ENCODE measurements at regions not wholly inside any gene's neighbourhood (a gene's known extent, or its start where the extent isn't known, plus 50 kb on each side); places are given as distances from the start of the nearest gene placed in this dataset.
"Not testable (repeated sequence)": the region's sequence is repeated elsewhere in the genome, so short reads cannot be mapped to it uniquely, and the experiment has no call there.

GRCh38 chr22:49347376-49347775 is 480.3 kb downstream of the BRD1 start:
- in situ Hi-C loops (cut with HindIII; ENCODE audit: low pct_unique_long_range_greater_than_20kb, low sequenced_read_pairs): no loop called here
- DNase-seq (ENCODE audit: low read depth, low spot score): no peak

GRCh38 chr22:49345896-49346295 is 481.8 kb downstream of the BRD1 start:
- in situ Hi-C loops (cut with HindIII; ENCODE audit: low pct_unique_long_range_greater_than_20kb, low sequenced_read_pairs): no loop called here
- no peak for DNase-seq (ENCODE audit: low read depth, low spot score)

- in situ Hi-C loops (cut with HindIII; ENCODE audit: low pct_unique_long_range_greater_than_20kb, low sequenced_read_pairs): no loop called here
- no peak for DNase-seq (ENCODE audit: low read depth, low spot score)
Measured at GRCh38 chr22:49344656-49345055, 483.0 kb downstream of the BRD1 start.

- in situ Hi-C loops (cut with HindIII; ENCODE audit: low pct_unique_long_range_greater_than_20kb, low sequenced_read_pairs): no loop called here
- no peak for DNase-seq (ENCODE audit: low read depth, low spot score)
Measured at GRCh38 chr22:49344161-49344560, 483.5 kb downstream of the BRD1 start.

- in situ Hi-C loops (cut with HindIII; ENCODE audit: low pct_unique_long_range_greater_than_20kb, low sequenced_read_pairs): no loop called here
- DNase-seq (ENCODE audit: low read depth, low spot score): no peak
Measured at GRCh38 chr22:49340406-49340805, 487.3 kb downstream of the BRD1 start.

- not testable (repeated sequence) for DNase-seq (ENCODE audit: low read depth, low spot score)
Measured at GRCh38 chr22:49336483-49336882, 491.2 kb downstream of the BRD1 start.

GRCh38 chr22:49334976-49335375 is 492.7 kb downstream of the BRD1 start:
- in situ Hi-C loops (cut with HindIII; ENCODE audit: low pct_unique_long_range_greater_than_20kb, low sequenced_read_pairs): no loop called here
- no peak for DNase-seq (ENCODE audit: low read depth, low spot score)

More at GRCh38 chr22:49336483-49336882, 491.2 kb downstream of the BRD1 start:
- in situ Hi-C loops (cut with HindIII; ENCODE audit: low pct_unique_long_range_greater_than_20kb, low sequenced_read_pairs): not testable (repeated sequence)

GRCh38 chr22:49334449-49334789 is 493.3 kb downstream of the BRD1 start:
- in situ Hi-C loops (cut with HindIII; ENCODE audit: low pct_unique_long_range_greater_than_20kb, low sequenced_read_pairs): no loop called here
- no peak for DNase-seq (ENCODE audit: low read depth, low spot score)

GRCh38 chr22:49333206-49333605 is 494.5 kb downstream of the BRD1 start:
- no peak for DNase-seq (ENCODE audit: low read depth, low spot score)
- in situ Hi-C loops (cut with HindIII; ENCODE audit: low pct_unique_long_range_greater_than_20kb, low sequenced_read_pairs): no loop called here

- no peak for DNase-seq (ENCODE audit: low read depth, low spot score)
- in situ Hi-C loops (cut with HindIII; ENCODE audit: low pct_unique_long_range_greater_than_20kb, low sequenced_read_pairs): no loop called here
Measured at GRCh38 chr22:49332691-49333090, 495.0 kb downstream of the BRD1 start.

- in situ Hi-C loops (cut with HindIII; ENCODE audit: low pct_unique_long_range_greater_than_20kb, low sequenced_read_pairs): no loop called here
- DNase-seq (ENCODE audit: low read depth, low spot score): no peak
Measured at GRCh38 chr22:49331878-49332277, 495.8 kb downstream of the BRD1 start.

- in situ Hi-C loops (cut with HindIII; ENCODE audit: low pct_unique_long_range_greater_than_20kb, low sequenced_read_pairs): no loop called here
- DNase-seq (ENCODE audit: low read depth, low spot score): no peak
Measured at GRCh38 chr22:49331223-49331815, 496.4 kb downstream of the BRD1 start.

- in situ Hi-C loops (cut with HindIII; ENCODE audit: low pct_unique_long_range_greater_than_20kb, low sequenced_read_pairs): no loop called here
- no peak for DNase-seq (ENCODE audit: low read depth, low spot score)
Measured at GRCh38 chr22:49330421-49331222, 497.1 kb downstream of the BRD1 start.

GRCh38 chr22:49329636-49330035 is 498.0 kb downstream of the BRD1 start:
- no peak for DNase-seq (ENCODE audit: low read depth, low spot score)
- in situ Hi-C loops (cut with HindIII; ENCODE audit: low pct_unique_long_range_greater_than_20kb, low sequenced_read_pairs): no loop called here

GRCh38 chr22:49328630-49329405 is 498.9 kb downstream of the BRD1 start:
- in situ Hi-C loops (cut with HindIII; ENCODE audit: low pct_unique_long_range_greater_than_20kb, low sequenced_read_pairs): no loop called here
- no peak for DNase-seq (ENCODE audit: low read depth, low spot score)

GRCh38 chr22:49328118-49328475 is 499.6 kb downstream of the BRD1 start:
- in situ Hi-C loops (cut with HindIII; ENCODE audit: low pct_unique_long_range_greater_than_20kb, low sequenced_read_pairs): no loop called here
- no peak for DNase-seq (ENCODE audit: low read depth, low spot score)

GRCh38 chr22:49327411-49328117 is 500.1 kb downstream of the BRD1 start:
- DNase-seq (ENCODE audit: low read depth, low spot score): no peak
- in situ Hi-C loops (cut with HindIII; ENCODE audit: low pct_unique_long_range_greater_than_20kb, low sequenced_read_pairs): no loop called here

GRCh38 chr22:49326558-49326957 is 501.1 kb downstream of the BRD1 start:
- no peak for DNase-seq (ENCODE audit: low read depth, low spot score)
- in situ Hi-C loops (cut with HindIII; ENCODE audit: low pct_unique_long_range_greater_than_20kb, low sequenced_read_pairs): no loop called here

All from SK-MEL-5 (cell line).